RCC 7860 (cell line): ENCODE measurements at regions not wholly inside any gene's neighbourhood (a gene's known extent, or its start where the extent isn't known, plus 50 kb on each side); places are given as distances from the start of the nearest gene placed in this dataset.
"Not testable (repeated sequence)": the region's sequence is repeated elsewhere in the genome, so short reads cannot be mapped to it uniquely, and the experiment has no call there.

Source experiments
- DNase-seq: peaks from one replicate; pipeline ENCODE4 v3.0.0-alpha.2; 2015; ENCODE audit warnings: low spot score
- FAIRE-seq: peaks from 2 replicates; lab custom pipeline; 2012; peaks lifted over from hg19 to GRCh38; lab: Jason Lieb, UNC

DNA sequence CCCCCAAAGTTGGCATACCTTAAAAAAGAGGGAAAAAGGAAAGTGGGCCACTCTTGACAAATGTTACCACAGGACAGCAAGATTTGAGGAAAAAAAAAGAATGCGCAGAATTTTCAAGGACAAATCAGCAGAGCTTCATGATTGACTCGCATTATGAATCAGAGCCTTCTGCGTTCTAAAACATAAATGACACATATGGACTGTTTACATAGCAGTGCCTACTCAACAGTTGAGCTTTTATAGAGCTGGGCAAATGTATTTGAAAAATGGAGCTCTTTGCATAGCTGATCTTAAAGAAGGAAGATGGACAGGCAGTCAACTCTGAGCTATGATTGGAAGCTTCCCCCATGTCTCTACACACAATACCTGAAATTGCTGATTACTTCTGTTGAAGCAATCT is 213.2 kb upstream of the NT5E start:
- FAIRE-seq (no peak), DNase-seq (no peak)

- not testable (repeated sequence) for DNase-seq, FAIRE-seq
These were observed 222.5 kb upstream of the NT5E start for GRCh38 chr6:85227345-85227744.

DNA sequence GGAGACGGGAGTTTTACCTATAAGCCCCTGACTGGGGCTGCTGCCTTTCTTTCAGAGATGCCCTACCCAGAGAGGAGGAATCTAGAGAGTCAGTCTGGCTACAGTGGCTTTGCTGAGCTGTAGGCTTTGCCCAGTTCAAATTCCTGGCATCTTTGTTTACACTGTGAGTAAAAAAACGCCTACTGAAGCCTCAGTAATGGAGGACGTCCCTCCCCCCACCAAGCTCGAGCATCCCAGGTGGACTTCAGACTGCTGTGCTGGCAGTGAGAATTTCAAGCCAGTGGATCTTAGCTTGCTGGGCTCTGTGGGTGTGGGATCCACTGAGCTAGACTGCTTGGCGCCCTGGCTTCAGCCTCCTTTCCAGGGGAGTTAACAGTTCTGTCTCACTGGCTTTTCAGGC is 237.1 kb upstream of the NT5E start:
- not testable (repeated sequence) for DNase-seq, FAIRE-seq

- FAIRE-seq (no peak), DNase-seq (no peak)
These were observed 254.6 kb upstream of the NT5E start for GRCh38 chr6:85195243-85195642.

DNA sequence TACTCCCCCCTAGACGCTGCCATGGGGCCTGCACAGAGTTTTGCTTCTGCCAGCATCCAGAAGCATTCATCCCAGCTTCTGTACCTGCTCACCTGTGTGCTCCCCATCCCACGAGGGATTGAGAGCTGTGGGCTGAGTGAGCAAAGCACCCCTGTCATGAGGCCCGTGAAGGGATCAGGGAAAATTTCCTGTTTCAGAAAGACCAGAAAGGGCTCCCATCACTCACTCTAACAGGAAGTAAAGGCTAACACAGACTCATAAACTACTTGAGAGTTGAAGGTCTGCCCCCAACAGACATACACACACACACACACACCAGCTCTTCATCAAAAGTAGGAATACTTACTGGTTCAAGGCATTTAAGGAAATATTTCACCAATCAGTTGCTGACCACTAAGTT is 256.5 kb upstream of the NT5E start:
- FAIRE-seq (no peak), DNase-seq (no peak)

- no peak for DNase-seq
These were observed 257.3 kb upstream of the NT5E start for GRCh38 chr6:85192596-85192995.

GRCh38 chr6:85192186-85192585 is 257.7 kb upstream of the NT5E start:
- DNase-seq (no peak), FAIRE-seq (no peak)

More at GRCh38 chr6:85192596-85192995, 257.3 kb upstream of the NT5E start:
- no peak for FAIRE-seq

DNA sequence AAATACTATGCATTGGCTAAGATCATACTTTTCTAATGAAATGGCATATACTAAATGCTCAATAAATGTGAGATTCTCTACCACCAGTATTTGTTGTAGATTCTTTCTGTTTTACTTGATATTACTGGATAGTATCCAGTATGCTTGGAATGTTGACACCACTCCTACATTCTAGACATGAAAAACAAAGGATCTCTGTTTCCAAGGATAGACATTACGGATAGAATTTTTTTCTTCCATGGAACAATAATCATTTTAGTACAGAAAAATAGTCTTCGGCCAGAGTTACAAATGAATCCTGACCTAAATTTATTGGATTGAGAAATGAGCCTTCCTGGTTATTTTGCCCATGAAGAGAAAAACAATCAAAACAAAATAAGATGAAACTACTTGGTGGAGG is 258.2 kb upstream of the NT5E start:
- FAIRE-seq (no peak), DNase-seq (no peak)

GRCh38 chr6:85186546-85187175 is 263.2 kb upstream of the NT5E start:
- no peak for DNase-seq
- FAIRE-seq: no peak

DNA sequence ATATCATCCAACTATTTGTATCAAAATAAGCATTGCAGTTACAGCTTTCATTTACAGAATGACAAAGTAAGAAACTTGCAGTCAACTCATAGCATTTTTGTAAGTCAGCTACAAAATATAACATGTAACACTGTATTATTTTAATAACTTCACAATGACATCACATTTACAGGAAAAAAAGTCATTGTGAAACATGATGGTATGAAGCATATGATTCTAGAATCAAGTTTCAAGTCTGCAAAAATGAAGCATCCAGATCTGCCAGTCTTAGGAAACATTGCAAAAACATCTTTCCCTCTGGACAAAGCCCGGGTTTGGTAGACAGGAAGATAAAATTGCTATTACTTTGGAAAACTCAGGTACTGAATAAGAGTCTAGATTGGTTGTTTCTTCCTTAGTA is 263.9 kb upstream of the NT5E start:
- no peak for FAIRE-seq
- no peak for DNase-seq

GRCh38 chr6:85183841-85184240 is 266.0 kb upstream of the NT5E start:
- DNase-seq: no peak
- no peak for FAIRE-seq

DNA sequence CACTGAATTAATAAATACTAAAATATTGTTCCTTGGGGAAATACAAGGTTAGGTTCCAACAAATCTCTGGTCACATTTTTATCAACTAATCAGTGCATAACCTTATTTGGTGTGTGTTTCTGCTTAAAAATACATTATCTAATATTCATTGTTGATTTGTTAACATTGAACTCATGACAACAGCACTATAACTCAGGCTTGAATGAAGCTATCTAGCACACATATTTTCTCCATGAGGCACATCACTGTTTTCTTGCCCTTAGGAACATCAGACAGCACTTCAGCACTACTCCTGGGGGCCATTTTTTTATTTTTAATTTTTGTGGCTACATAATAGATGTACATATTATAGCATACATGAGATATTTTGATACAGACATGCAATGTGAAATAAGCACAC is 277.2 kb upstream of the NT5E start:
- FAIRE-seq (no peak), DNase-seq (no peak)

DNA sequence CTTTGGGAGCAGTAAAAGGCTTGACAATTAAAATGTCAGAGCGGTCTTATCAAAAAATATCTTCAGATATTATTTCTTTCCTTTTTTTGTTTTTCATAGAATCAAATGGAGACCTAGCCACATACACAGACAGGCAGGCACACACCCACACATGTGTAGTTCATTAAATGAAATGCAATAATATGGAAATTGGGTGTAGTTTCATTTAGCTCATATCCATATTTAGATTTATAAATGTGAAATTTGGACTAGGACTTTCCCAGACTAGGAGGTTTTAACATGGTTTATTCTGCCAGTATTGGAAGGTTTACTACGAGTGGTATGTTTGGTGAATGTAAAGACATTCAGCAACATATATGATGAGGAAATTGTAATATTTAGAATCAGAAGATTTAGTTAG is 277.7 kb upstream of the NT5E start:
- no peak for DNase-seq
- no peak for FAIRE-seq

DNA sequence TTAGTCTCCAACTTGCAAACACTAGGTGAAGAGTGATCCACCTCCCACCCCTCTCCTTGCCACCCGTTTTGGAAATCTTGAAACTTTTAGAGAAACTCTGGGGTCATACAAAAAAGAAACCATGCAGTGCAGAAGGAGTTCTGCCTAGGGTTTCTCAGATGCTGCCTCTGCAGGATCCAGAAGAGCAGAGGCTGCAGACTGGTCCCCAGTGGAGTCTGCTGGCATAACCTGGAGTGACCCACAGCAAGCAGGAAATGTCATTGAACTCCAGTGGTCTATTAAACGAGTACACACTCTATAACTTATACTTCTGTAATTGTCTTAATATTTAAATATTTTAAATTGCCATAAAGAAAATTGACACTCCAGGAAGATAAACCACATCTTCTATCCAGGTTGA is 280.7 kb upstream of the NT5E start:
- DNase-seq (no peak), FAIRE-seq (no peak)

GRCh38 chr6:85168146-85168545 is 281.7 kb upstream of the NT5E start:
- FAIRE-seq (no peak), DNase-seq (no peak)

- FAIRE-seq (no peak), DNase-seq (no peak)
These were observed 283.7 kb upstream of the NT5E start for GRCh38 chr6:85166114-85166741.

DNA sequence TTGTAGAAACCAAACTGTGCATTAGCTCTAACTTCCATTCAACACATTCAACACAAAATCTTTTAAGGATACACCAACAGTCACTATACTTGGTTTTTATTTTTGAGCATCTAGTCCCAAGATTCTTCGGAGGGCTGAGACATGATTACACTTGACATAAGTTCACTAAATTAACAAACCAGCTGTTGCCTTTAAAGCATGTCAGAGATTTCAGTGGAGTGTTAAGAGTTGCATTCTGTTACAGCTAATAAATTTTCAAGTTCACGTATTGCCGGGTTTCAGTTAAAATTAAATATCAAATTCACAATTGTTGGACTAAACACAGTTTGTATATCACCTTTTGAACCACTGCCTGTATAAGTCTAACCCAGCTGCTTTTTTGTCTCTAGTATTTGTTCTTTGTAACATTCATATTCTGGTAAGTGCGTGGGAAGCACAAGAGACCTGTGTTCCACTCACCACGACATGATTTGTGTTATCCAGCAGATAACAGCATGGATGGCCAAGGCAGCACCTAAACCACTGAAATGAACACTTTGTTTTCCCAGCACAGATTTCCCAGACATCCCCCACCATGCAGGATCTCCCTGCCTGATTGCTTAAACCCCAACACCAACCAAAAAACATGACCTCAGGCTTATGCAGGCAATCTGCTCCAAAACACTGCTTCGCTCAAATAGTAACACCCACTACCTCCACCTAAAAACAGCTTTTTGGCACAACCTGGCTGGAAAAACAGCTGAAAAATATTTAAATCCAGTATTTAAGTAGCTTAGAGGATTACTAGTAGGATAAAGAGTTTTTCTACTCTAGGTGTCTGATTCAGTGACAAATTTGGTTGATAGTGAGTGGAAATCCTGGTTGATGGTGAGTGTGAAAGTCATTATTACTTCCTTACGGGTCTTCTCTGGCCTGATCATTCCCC is 286.5 kb upstream of the NT5E start:
- FAIRE-seq (no peak), DNase-seq (no peak)

DNA sequence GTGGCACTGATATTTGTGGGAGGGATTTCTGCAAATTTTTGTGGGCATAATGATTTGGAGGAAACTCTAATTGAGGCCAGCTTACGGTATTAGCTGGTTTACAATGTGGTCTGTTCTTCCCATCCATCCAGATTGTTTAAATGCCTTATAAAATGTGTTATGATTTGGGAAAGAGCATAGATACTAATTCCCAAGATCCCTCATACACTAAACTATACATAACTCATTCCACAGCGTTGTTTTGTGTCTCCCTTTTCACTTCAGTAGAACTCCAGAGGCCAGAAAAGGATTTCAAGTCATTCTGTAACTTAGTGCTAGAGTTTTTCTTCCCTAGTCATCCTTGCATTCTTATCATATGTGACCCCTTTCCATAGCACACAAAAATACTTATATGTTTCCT is 292.6 kb upstream of the NT5E start:
- DNase-seq: no peak
- no peak for FAIRE-seq

- FAIRE-seq: no peak
- no peak for DNase-seq
These were observed 306.2 kb upstream of the NT5E start for GRCh38 chr6:85143676-85144075.

- no peak for DNase-seq
- FAIRE-seq: no peak
These were observed 312.0 kb upstream of the NT5E start for GRCh38 chr6:85137865-85138264.

DNA sequence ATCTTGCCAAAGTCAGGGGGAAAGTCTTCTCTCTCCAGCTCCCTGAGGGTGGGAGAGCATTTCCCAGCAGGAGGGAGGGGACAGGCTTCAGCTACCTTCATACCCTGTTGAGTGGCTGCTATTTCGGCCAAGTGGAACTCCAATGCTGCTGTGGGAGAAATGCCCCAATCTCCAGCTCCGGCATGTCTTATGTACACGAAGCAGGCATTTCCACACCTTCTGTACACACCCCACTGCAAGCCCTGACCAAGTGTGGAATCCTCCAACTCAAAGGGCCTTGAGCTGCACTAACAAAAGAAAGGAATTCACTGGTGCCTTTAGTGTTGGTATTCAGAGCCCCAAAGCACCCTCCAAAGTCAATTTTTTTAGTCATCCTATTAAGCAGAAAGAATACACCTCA is 313.6 kb upstream of the NT5E start:
- FAIRE-seq: no peak
- no peak for DNase-seq
